ENCODE measurements at regions not wholly inside any gene's neighbourhood (a gene's known extent, or its start where the extent isn't known, plus 50 kb on each side); places are given as distances from the start of the nearest gene placed in this dataset.

- DNase-seq (ENCODE audit: low spot score), result no peak
These were observed 62.3 kb upstream of the IER3 start for GRCh38 chr6:30806581-30807183.

GRCh38 chr6:30804333-30804732 is 60.0 kb upstream of the IER3 start:
- no peak for DNase-seq (ENCODE audit: low spot score)

- no peak for DNase-seq (ENCODE audit: low spot score)
These were observed 58.4 kb upstream of the IER3 start for GRCh38 chr6:30802731-30803130.

- DNase-seq (ENCODE audit: low spot score), result no peak
These were observed 57.6 kb upstream of the IER3 start for GRCh38 chr6:30801950-30802349.

- DNase-seq (ENCODE audit: low spot score), result no peak
These were observed 56.5 kb upstream of the IER3 start for GRCh38 chr6:30800871-30801270.

GRCh38 chr6:30799210-30799609 is 54.9 kb upstream of the IER3 start:
- DNase-seq (ENCODE audit: low spot score), result no peak

GRCh38 chr6:30798494-30798893 is 54.1 kb upstream of the IER3 start:
- DNase-seq (ENCODE audit: low spot score), result no peak

- no peak for DNase-seq (ENCODE audit: low spot score)
These were observed 51.4 kb upstream of the IER3 start for GRCh38 chr6:30795549-30796293.

All from CD4-positive, alpha-beta T cell treated with Interleukin-2 at 100 ng/mL for 4 hours (primary cell).